Chondrocyte (in vitro differentiated cells): ENCODE measurements at regions not wholly inside any gene's neighbourhood (a gene's known extent, or its start where the extent isn't known, plus 50 kb on each side); places are given as distances from the start of the nearest gene placed in this dataset.

Experiments
- DNase-seq: peaks from one replicate; pipeline ENCODE4 v3.0.0; 2021; ENCODE audit warnings: mixed read lengths, low spot score
- H3K27ac Mint-ChIP-seq: one replicate; pipeline ENCODE4 v1.8.0; 2021; ENCODE audit warnings: mild to moderate bottlenecking, moderate library complexity, mixed read lengths; ENCODE audit not compliant: unreplicated experiment
- H3K27me3 Mint-ChIP-seq: 2 replicates; pipeline ENCODE4 v1.8.0; 2021; ENCODE audit warnings: low read depth, mixed read lengths
- H3K36me3 Mint-ChIP-seq: 2 replicates; pipeline ENCODE4 v1.8.0; 2021; ENCODE audit warnings: low read depth, mixed read lengths
- H3K4me1 Mint-ChIP-seq: 2 replicates; pipeline ENCODE4 v1.8.0; 2021; ENCODE audit warnings: low read depth, mild to moderate bottlenecking, mixed read lengths
- H3K4me3 Mint-ChIP-seq: one replicate; pipeline ENCODE4 v1.8.0; 2021; ENCODE audit warnings: mild to moderate bottlenecking, moderate library complexity, mixed read lengths; ENCODE audit not compliant: unreplicated experiment
- H3K9me3 Mint-ChIP-seq: 2 replicates; pipeline ENCODE4 v1.8.0; 2021; ENCODE audit warnings: low read depth, mixed read lengths
- CTCF ChIP-seq: fragments of 200-600 bp; sonication (generic); IDR thresholded peaks from 2 replicates; pipeline ENCODE4 v1.5.0; 2021; ENCODE audit warnings: antibody characterized with exemption, mild to moderate bottlenecking, moderate library complexity

GRCh38 chr2:21947046-21947445 lies 823.3 kb downstream of the TDRD15 start:
- Mint-ChIP-seq H3K36me3 (no peaks in the 10 kb centered on the region), H3K9me3 (no peaks in the 10 kb centered on the region), H3K27me3 (no peaks in the 10 kb centered on the region), H3K4me3 (no peak overlapping the region), H3K4me1 (no peaks in the 10 kb centered on the region), H3K27ac (no peak overlapping the region)
- TF ChIP-seq CTCF = no peak
- no peak for DNase-seq

GRCh38 chr2:21966139-21966538 lies 842.4 kb downstream of the TDRD15 start:
- no peak overlapping the region for H3K27ac Mint-ChIP-seq
- H3K4me1 Mint-ChIP-seq = no peaks in the 10 kb centered on the region
- no peak for DNase-seq
- H3K36me3 Mint-ChIP-seq = no peaks in the 10 kb centered on the region
- no peak for TF ChIP-seq CTCF
- no peaks in the 10 kb centered on the region for H3K27me3 Mint-ChIP-seq
- no peaks in the 10 kb centered on the region for H3K9me3 Mint-ChIP-seq
- H3K4me3 Mint-ChIP-seq = no peak overlapping the region

GRCh38 chr2:21970971-21971370 lies 847.2 kb downstream of the TDRD15 start:
- Mint-ChIP-seq H3K4me1 (no peaks in the 10 kb centered on the region), H3K9me3 (no peaks in the 10 kb centered on the region), H3K27ac (no peak overlapping the region), H3K4me3 (no peak overlapping the region), H3K36me3 (no peaks in the 10 kb centered on the region), H3K27me3 (no peaks in the 10 kb centered on the region)
- no peak for TF ChIP-seq CTCF
- no peak for DNase-seq

GRCh38 chr2:21972586-21972985 lies 848.8 kb downstream of the TDRD15 start:
- no peak overlapping the region for H3K27ac Mint-ChIP-seq
- no peak for TF ChIP-seq CTCF
- H3K9me3 Mint-ChIP-seq = no peaks in the 10 kb centered on the region
- H3K36me3 Mint-ChIP-seq = no peaks in the 10 kb centered on the region
- no peaks in the 10 kb centered on the region for H3K27me3 Mint-ChIP-seq
- no peak overlapping the region for H3K4me3 Mint-ChIP-seq
- H3K4me1 Mint-ChIP-seq = no peaks in the 10 kb centered on the region
- no peak for DNase-seq

GRCh38 chr2:21981127-21981526 lies 857.4 kb downstream of the TDRD15 start:
- no peaks in the 10 kb centered on the region for H3K4me1 Mint-ChIP-seq
- no peak for TF ChIP-seq CTCF
- H3K27me3 Mint-ChIP-seq = no peaks in the 10 kb centered on the region
- peaks cover 19% of the 10 kb centered on the region for H3K9me3 Mint-ChIP-seq
- H3K27ac Mint-ChIP-seq = no peak overlapping the region
- no peaks in the 10 kb centered on the region for H3K36me3 Mint-ChIP-seq
- DNase-seq = no peak
- no peak overlapping the region for H3K4me3 Mint-ChIP-seq
